Right atrium auricular region (tissue), 2 donors: ENCODE measurements at regions not wholly inside any gene's neighbourhood (a gene's known extent, or its start where the extent isn't known, plus 50 kb on each side); places are given as distances from the start of the nearest gene placed in this dataset.

Experiments used
- DNase-seq: peaks from one replicate; pipeline ENCODE4 v3.0.0-alpha.2; 2019; ENCODE audit warnings: low spot score
- H3K27ac ChIP-seq, 2 donors: fragments of 200-600 bp; sonication (generic); 1 replicate in 1 of 2; 2 replicates in 1 of 2; pipeline ENCODE4 v1.5.1; 2016 to 2019
- H3K27me3 ChIP-seq, 2 donors: fragments of 200-600 bp; sonication (generic); one replicate each; pipeline versions ENCODE4 v1.5.1 to v1.6.0; 2017 to 2019
- H3K36me3 ChIP-seq: fragments of 200-600 bp; sonication (generic); one replicate; pipeline ENCODE4 v1.5.1; 2016
- H3K4me1 ChIP-seq, 2 donors: fragments of 200-600 bp; sonication (generic); one replicate each; pipeline versions ENCODE4 v1.5.1 to v1.6.0; 2017 to 2019
- H3K4me3 ChIP-seq, 2 donors: fragments of 200-600 bp; sonication (generic); 1 replicate in 1 of 2; 2 replicates in 1 of 2; pipeline ENCODE4 v1.5.1; 2017 to 2019; ENCODE audit warnings: mild to moderate bottlenecking in 1 of 2, moderate library complexity in 1 of 2
- H3K9me3 ChIP-seq, 2 donors: fragments of 200-600 bp; sonication (generic); one replicate each; pipeline ENCODE4 v1.5.1; 2019
- CTCF ChIP-seq, 2 donors: fragments of 200-600 bp; sonication (generic); IDR thresholded peaks; one replicate each; pipeline ENCODE4 v1.5.1; 2019; ENCODE audit warnings: antibody characterized with exemption in 2 of 2

- Histone ChIP-seq H3K4me3 (no peak overlapping the region), H3K27me3 (no peaks in the 10 kb centered on the region), H3K9me3 (no peaks in the 10 kb centered on the region), H3K27ac (no peak overlapping the region), H3K36me3 (no peaks in the 10 kb centered on the region), H3K4me1 (no peaks in the 10 kb centered on the region)
- DNase-seq, result no peak
- TF ChIP-seq CTCF (IDR thresholded peaks at IDR 0.05), result no peak
Observed at GRCh38 chr11:116379185-116379828, 393.5 kb downstream of the BUD13 start.

GRCh38 chr11:116376547-116376946 is 396.2 kb downstream of the BUD13 start:
- Histone ChIP-seq H3K4me1 (no peaks in the 10 kb centered on the region), H3K27ac (no peak overlapping the region), H3K4me3 (no peak overlapping the region), H3K9me3 (no peaks in the 10 kb centered on the region), H3K27me3 (no peaks in the 10 kb centered on the region), H3K36me3 (no peaks in the 10 kb centered on the region)
- DNase-seq, result no peak
- no peak for TF ChIP-seq CTCF (IDR thresholded peaks at IDR 0.05)

GRCh38 chr11:116376054-116376453 is 396.7 kb downstream of the BUD13 start:
- Histone ChIP-seq H3K4me1 (no peaks in the 10 kb centered on the region), H3K4me3 (no peak overlapping the region), H3K27me3 (no peaks in the 10 kb centered on the region), H3K9me3 (no peaks in the 10 kb centered on the region), H3K36me3 (no peaks in the 10 kb centered on the region), H3K27ac (no peak overlapping the region)
- TF ChIP-seq CTCF (IDR thresholded peaks at IDR 0.05), result no peak
- DNase-seq, result no peak

- Histone ChIP-seq H3K27ac (no peak overlapping the region), H3K4me3 (no peak overlapping the region), H3K9me3 (no peaks in the 10 kb centered on the region), H3K27me3 (no peaks in the 10 kb centered on the region), H3K36me3 (no peaks in the 10 kb centered on the region), H3K4me1 (no peaks in the 10 kb centered on the region)
- no peak for DNase-seq
- no peak for TF ChIP-seq CTCF (IDR thresholded peaks at IDR 0.05)
Observed at GRCh38 chr11:116375221-116375620, 397.6 kb downstream of the BUD13 start.

- no peaks in the 10 kb centered on the region for H3K27me3 ChIP-seq
- H3K9me3 ChIP-seq, result no peaks in the 10 kb centered on the region
- H3K4me3 ChIP-seq, result no peak overlapping the region
- no peak for DNase-seq
- no peaks in the 10 kb centered on the region for H3K36me3 ChIP-seq
- no peak overlapping the region for H3K27ac ChIP-seq
- no peaks in the 10 kb centered on the region for H3K4me1 ChIP-seq
- no peak for TF ChIP-seq CTCF (IDR thresholded peaks at IDR 0.05)
Observed at GRCh38 chr11:116374085-116374484, 398.7 kb downstream of the BUD13 start.
